RKO (cell line): ENCODE measurements at regions not wholly inside any gene's neighbourhood (a gene's known extent, or its start where the extent isn't known, plus 50 kb on each side); places are given as distances from the start of the nearest gene placed in this dataset.
A peak's percentile ranks its signal among the peaks of the same experiment; 100 is the strongest.
"Not testable (repeated sequence)": the region's sequence is repeated elsewhere in the genome, so short reads cannot be mapped to it uniquely, and the experiment has no call there.

Source experiments
- DNase-seq: peaks from one replicate; pipeline ENCODE4 v3.0.0-alpha.2; 2016; ENCODE audit warnings: low spot score

DNA sequence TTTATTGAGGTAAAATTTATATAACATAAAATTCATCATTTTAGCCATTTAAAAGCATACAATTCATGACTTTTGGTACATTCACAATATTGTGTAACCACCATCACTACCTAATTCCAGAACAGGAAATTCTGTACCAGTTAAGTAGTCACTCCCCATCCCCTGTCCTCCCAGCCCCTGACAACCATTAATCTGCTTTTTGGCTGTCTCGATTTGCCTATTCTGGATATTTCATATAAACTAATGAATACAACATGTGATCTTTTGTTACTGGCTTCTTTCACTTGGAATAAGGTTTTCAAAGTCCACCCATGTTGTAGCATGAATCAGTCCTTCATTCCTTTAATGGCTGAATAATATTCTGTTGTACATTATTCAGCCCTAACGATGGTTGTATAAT is 115.6 kb upstream of the KLF14 start:
- no peak for DNase-seq

DNA sequence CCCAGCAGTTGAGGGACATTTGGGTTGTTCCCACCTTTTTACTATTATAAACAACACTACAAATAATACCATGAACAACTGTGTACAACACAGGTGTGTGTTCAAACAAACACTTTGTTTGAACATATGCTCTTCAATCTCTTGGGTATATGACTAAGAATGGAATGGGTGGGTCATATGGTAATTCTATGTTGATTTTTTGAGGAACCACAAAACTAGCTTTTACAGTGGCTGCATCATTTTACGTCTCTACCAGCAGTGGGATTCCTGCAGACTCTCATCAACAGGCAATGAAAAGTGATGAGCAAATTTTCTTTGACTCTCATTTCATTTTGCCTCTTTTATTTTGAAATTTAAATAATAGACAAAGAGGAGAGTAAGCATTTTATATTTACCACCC is 116.9 kb upstream of the KLF14 start:
- no peak for DNase-seq

DNA sequence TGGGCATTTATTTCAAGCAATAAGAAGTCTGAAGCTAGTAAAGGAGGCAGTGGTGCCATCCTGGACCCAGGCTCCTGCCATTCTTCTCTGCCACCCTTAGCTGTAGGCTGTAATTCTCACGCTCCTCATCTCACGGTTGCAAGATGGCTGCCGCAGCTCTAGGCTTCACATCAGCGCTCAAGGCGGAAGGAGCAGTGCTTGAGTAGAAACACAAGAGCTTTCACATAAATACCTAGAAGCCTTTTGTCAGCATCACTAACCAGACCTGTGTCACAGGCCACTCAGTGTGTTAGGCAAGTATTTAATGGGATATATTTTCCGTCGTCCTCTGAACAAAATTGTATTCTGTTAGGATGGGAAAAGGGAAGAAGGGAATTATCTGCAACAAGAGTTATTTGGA is 118.9 kb upstream of the KLF14 start:
- no peak for DNase-seq

DNA sequence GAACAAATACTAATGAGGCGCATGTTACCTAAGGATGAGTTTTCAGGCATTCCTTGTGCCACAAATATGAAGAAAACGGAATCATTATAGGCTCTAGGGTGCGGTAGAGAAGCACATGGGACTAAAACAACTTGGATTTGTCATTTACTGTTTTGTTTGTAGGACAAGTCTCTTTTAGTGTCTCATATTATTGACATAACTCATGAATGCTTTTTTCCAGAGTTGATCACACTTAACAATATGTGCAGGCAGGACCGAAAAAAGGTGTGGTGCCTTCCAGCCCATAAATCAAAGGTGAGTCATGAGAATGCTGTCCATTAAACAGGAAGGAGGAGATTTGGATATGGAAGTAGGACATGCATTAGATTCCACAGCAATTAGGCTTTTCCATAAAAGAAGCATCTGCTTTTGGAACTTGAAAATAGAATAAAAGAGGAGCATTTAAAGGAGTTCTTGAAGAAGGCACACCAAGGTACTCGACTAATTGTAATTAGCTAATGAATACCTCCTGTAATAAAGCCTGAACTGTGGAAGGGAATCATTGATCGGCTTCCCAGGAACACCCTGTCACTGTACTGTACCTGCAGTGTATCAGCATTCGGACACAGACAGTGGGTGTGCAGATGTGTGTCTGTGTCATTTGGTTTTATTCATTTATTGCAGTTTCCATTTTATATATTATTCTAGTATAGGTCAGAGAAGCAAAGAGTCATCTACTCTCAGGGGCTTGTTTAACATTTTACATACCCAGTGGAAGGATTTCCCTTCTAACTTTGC is 119.7 kb upstream of the KLF14 start:
- peak; percentile 39 for DNase-seq

DNA sequence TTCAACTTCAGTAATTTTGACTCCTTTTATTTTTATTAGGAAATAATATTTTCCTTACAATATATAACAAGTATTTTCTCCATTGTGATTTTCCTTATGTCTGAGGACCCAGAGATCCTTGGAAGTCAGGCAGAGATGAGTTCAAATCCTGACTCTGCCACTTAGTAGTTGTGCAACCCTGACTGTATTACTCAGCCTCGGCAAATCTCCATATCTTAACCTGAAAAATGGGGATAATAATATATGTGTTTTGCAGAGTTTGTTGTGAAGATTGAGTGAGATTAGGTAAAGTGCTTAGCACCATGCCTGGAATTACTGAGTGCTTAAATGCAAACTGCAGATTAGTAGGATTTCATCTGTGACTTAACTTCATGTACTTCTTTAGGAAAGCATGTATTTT is 120.5 kb upstream of the KLF14 start:
- DNase-seq: no peak

DNA sequence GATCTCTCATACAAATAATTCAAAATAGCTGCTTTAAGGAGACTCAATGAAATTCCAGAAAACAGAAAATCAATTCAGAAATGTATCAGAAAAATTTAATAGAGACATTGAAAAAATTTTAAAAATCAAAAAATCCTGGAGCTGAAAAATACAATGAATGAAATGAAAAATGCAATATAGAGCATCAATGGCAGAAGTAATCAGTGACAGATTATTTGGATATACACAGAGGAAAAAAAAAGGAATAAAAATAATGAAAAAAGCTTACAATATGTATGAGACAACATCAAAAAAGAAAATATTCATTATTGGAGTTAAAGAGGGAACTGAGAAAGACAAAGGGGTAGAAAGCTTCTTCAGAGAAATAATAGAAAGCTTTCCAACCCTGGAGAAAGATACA is 122.9 kb upstream of the KLF14 start:
- no peak for DNase-seq

DNA sequence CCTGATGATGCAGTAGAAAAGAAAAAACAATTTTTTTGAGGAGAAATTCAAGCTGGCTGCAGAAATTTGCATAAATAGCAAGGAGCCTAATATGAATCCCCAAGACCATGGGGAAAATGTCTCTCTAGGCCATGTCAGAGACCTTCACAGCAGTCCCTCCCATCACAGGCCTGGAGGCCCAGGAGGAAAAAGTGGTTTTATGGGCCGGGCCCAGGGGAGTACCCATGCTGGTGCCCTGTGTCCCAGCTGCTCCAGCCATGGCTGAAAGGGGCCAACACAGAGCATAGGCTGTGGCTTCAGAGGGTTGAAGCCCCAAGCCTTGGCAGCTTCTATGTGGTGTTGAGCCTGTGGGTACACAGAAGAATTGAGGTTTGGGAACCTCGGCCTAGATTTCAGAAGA is 126.8 kb upstream of the KLF14 start:
- not testable (repeated sequence) for DNase-seq

DNA sequence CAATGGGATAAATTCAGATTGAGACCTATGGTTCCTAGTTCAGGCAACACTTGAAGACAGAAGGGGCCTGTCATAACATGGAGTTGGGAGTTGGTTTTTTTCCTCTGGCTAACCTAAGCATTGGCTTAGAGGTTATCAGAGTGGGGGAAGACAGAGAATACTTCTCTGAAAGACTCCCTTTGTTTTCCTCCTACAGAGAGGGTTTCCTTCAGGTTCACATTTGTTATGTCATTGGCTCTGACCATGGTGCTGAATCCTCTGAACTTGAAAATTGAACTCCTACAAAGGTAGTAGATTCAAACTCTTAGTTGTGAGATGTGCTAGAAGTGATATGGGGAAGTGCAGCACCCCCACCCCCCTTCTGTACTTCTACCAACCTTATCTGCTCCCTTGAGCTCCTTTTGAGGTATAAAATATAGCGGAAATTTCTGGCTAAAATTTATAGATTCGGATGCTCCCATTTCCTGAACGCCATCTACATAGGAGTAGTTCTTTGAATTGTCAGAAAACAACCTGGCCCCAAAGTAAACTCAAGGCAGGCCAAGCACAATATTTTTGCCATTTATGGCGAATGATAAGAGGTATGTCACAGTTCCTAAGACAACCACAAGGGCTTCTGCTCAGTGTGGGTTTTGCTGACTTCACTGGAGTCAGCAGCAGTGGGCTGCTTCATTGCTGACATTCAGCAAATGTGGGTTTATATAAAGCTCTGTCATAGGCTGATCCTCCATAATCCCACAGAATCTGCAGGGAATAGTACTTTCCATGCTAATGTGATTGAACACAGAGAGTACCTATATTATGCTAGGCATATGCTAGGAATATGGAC is 131.6 kb upstream of the KLF14 start:
- DNase-seq: peak; percentile 59

DNA sequence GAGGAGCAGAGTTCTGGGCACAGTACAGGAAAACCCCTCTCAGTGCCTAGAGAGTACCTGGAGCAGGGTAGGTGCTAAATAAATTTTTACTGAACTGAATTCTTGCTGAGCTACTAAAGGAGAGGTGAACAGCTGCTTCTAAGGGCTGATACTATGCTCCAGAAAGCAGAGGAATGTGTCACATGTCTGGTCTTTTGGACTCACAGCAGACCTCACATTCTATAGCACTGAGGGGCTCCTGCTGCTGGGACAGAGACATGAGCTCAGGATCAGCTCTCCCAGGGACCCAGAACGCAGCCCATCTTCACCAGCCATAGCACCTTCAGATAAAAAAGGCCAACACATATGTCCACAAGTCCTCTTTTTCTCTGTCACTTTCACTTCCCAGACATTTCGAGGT is 133.0 kb upstream of the KLF14 start:
- no peak for DNase-seq

DNA sequence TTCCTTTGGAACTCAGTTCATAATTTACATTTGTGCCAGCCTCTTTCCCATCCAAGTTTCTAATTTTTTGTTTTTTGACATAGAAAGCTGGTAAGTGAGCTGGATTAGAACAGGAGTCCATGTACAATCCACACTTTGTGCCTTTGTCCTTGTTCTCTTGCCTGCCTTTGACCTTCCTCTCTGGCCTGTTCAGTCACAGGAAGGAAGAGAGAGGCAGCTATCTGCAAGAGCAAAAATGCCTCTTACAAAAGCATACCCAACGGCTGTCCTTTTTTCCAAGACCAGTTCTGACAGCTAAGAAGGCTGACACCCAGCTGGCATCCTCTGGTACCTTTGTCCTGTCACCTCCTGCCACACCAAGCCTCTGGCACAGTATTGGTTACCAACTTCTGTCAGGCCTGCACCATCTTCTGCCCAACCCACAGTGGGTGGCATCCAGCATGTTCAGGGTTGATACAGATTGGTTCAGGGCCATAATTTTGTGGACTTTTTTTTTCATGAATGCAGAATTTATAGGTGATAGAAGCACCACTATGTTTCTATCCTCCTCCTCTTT is 133.7 kb upstream of the KLF14 start:
- no peak for DNase-seq

DNA sequence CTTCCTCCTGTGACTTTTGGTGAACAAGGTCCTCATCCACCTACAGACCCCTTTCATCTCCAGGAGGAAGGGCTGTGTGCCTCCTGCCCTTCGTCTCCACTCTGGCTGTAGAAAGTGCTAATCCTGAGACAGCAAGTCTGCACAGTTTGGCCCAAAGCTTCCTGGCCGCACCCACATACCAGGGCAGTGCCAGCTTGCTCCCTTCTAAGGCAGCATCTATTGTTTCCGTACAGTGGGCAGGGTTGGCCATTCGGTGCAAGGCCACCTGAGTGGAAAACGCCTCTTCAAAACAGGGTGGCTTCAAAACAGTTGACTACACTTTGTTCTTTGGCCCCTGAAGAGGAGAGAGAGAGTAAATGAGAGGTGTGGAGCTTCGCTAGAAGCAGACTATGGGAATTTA is 134.1 kb upstream of the KLF14 start:
- DNase-seq: no peak

DNA sequence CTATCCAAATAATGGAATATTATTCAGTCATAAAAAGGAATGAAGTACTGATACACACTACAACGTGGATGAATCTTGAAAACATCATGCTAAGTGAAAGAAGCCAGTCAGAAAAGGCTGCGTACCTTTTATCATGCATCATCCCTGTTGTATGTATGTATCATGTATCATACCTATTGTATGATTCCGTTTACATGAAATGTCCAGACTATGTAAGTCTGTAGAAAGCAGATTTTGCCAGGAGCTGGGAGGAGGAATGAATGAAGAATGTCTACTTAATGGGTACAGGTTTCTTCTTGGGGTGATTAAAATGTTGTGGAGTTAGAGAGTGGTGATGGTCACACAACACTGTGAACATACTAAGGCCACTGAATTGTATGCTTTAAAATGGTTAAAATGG is 135.9 kb upstream of the KLF14 start:
- no peak for DNase-seq

DNA sequence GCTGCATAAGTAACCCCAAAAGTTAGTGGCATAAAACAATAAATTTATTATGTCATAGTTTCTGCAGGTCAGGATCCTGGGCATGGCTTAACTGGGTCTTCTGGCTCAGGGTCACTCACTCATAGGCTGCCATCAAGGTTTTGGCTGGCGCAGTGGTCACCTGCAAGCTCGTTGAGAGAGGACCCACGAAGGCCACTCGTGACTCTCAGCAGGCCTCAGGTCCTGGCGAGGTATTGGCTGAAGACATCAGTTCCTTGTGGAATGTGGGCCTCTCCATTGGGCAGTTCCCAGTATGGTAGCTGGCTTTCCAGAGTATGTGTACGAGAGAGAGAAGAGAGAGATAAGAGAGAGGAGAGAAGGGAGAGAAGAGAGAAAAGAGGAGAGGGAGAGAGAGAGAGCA is 138.3 kb upstream of the KLF14 start:
- peak; percentile 25 for DNase-seq

DNA sequence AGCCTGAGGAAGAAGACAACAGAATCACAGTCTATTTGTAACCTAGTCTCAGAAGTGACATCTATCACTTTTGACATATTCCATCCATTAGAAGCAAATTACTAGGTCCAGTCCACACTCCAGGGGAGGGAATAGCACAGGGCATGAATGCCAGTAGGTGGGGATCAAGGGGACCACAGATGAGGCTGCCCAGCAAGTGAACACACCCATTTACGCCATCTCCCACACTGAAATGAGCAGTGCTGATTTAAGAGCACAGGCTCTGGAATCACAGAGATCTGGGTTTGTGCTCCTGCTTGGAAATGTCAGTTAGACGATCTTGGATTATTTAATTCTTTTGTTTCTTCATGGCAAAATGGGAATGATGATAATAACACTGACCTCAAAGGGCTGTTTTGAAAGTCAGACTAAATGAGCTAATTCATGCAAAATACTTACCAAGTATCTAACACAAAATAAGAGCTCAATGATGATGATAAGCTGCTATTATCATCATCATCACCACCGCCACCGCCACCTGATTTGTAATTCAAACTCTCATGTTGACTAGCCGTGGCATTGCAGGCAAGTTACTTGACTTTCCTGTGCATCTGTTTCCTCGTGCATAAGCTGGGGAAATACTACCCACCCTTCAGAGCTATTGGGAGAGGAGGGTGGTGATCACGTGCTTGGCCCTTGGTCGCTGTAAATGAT is 138.9 kb upstream of the KLF14 start:
- DNase-seq: peak; percentile 56

DNA sequence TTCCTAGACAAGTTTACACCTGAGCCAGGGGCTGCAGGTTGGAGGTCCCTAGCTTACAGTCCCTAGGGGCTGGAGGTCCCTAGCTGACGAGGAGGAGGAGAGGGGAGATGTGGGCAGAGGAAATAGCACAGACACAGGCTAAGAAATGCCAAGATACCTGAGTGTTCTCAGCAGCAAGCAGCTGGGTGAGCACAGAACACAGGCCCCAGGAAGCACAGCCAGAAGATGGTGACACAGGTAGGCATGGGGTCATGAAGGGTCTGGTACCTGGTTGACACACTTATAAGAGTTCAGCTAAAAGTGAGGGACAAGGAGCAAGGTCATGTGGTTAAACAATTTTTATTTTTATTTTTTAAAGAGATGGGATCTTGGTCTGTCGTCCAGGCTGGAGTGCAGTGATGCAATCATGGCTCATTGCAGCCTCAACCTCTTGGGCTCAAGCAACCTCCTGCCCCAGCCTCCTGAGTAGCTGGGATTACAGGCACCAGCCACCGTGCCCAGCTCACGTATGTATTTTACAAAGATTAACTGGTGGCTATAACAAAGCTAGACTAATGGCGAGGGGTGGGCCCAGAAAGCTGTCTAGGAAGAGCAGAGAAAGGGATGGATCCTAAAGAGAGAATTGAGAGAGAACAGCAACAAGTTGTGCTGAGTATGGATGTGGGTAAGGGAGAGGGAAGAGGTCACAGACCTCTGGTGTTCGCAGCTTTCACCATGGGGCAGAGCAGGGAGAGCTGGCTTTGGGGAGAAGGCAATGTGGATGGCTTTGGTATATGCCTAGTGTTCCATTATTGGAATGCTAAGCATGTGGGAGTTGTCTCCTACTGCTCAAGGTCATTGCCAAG is 140.3 kb upstream of the KLF14 start:
- DNase-seq: peak; percentile 73

DNA sequence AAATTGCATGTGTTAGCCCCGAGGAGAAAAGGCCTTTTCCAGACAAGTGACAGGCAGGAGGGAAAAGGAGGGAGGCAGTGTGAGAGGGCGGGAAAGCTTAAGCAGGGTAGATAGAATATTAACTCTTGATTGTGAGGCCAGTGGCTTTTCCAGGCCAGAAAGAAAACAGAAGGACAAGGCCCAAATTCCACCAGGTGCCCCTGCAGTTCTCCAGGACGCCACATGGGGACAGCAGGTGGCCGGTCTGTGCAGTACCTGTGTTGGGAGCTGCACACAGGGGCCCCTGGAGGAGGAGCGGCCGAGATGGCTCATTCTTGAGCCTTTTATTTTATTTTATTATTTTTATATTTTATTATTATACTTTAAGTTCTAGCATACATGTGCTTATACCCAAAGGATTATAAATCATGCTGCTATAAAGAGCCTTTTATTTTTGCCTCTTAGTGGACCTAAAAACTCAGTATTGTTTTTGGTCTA is 141.3 kb upstream of the KLF14 start:
- peak; percentile 88 for DNase-seq

DNA sequence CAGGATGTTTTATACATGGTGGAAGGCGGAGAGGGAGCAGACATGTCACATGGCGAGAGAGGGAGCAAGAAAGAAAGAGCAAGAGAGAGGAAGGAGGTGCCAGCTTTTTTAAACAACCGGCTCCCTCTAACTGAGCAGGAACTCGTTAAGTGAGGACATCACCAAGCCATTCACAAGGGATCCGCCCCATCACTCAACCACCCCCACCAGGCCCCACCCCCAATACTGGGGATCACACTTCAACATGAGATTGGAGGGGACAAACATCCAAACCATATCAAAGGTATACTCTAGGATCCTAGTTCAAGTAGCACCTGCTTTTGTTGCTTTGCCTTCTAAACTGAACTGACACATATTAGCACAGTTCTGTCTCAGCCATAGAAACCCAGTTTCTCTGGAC is 141.9 kb upstream of the KLF14 start:
- DNase-seq: peak; percentile 80

DNA sequence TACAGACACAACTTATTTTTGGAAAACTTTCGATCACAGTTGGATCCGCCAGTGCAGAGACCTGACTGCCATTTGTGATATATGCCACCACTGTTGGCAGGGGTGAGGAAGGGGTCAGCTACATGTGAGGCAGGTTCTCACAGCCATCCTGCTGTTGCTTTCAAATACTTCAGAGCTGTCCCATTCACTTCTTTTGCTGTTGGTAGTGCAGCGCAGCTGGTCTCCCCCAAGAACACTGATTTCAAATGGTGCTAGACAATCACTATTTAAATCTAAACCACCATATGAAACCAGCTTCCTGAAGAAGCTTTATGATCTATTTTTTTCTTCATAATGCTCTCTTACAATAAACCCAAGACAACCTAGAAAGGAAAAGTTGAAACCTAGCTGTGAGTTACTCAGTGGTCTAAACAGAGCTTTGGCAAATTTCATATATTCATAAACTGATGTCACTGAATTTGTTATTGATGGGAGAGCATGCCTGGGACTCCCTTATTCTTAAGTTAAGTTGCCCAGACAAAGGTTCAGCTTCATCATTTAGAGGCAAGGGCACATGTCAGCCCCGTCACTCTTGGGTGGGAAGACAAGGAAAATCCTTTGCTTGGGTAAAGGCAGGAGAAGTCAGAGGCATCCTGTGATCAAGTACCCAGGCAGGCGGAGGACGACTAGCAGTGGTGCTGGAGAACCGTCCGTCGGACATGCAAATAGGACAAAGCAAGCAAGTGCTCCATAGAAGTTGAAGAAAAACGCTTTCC is 143.4 kb upstream of the KLF14 start:
- DNase-seq: peak; percentile 53

DNA sequence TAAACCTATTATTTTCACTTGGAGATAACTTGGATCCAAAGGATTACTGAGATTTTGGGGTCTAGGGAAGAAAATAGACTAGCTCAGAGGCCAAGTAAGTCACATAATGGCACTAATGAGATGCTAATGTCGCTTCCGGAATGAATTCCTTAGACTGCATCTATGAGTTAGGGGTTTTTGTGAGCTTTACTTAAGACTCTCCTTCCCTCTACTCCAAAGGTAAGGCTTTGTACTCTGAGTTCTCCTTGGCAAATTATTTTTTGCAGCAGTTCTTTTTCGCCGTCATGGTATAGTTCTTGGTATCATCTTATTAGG is 143.9 kb upstream of the KLF14 start:
- peak; percentile 38 for DNase-seq

DNA sequence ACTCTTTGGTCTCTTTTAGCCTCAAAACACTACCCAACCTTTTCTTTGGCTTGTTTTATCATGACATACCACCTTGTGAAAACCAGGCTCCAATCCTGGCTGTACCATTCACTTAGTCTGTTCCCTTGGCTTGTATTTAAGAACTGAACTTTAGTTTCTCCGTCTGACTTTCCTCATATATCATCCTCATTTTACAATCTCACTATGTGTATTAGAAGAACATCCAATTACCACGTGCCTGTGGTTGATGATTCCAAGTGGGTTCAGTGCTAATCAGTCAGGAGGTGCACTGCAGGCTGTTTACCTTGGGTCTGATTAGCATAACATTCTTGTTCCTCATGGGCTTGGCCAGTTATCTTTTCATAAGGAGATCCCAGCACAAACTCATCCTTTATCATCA is 144.8 kb upstream of the KLF14 start:
- DNase-seq: peak; percentile 41

DNA sequence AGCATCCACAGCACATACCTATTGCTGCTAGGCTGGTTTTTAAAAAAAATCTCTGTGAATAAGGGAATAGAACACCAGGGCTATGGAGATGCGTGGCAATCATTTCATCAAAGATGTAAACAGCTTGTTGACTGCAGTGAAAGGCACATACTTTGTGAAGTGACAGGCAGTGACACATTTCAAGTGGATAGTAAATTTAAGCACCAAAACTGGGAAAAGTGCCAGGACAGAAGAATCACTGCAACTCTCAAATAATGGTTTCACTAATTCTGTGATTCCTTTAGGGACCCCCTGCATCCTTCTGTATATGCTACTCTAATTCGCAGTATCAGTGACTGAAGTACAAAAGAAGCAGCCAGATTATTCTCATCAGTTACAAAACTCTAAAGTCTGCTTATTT is 145.2 kb upstream of the KLF14 start:
- DNase-seq: peak; percentile 57
